ENCODE measurements at regions not wholly inside any gene's neighbourhood (a gene's known extent, or its start where the extent isn't known, plus 50 kb on each side); places are given as distances from the start of the nearest gene placed in this dataset.
A peak's percentile ranks its signal among the peaks of the same experiment; 100 is the strongest.

DNA sequence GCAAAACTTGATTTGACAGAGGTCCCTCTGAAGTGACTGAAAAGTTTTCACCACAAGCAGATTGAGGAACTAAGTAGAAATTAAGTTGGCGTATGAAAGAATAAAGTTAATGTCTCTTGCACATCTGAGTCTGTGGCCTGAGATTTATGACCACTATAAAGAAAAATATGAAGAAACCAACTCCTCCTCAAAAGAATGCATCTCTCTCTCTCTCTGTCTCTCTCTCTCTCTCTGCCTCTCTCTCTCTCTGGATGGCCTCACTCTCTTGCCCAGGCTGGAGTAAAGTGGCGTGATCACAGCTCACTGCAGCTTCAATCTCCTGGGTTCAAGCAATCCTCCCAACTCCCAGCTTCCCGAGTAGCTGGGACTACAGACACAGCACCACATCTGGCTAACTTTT is 55.2 kb downstream of the RPL22L1 start:
- Histone ChIP-seq H3K27ac (no peak overlapping the region), H3K9ac (ENCODE audit: insufficient read length) (no peak overlapping the region)

DNA sequence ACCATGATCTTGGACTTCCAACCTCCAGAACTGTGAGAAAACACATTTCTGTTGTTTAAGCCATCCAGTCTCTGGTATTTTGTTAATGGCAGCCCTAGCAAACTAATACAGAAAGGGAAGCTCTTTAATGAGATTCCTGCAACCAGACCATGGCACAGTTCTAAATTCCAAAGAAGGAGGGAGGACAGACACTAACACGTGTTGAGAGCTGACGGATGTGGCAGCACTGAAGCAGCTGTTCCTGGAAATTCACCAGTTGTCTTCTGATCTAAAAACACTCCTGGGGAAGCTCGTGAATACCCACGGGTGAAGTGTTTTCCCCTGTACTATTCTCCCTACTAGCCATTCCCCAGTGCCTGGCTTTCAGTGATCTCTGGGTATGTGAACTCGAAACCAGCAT is 56.7 kb downstream of the RPL22L1 start:
- DNase-seq (ENCODE audit: low read depth, low spot score), result no peak

More for the DNA sequence above, 55.2 kb downstream of the RPL22L1 start:
- DNase-seq (ENCODE audit: low read depth, low spot score), result no peak
- TF ChIP-seq EZH2 (IDR thresholded peaks at IDR 0.05) (no peak), FOXP2 (optimal IDR thresholded peaks at IDR 0.05; ENCODE audit: control extremely low read depth, extremely low read length, insufficient read depth) (no peak), POLR2AphosphoS5 (IDR thresholded peaks at IDR 0.05; ENCODE audit: borderline replicate concordance, low read depth, low read length) (no peak)
- H3K9me3 ChIP-seq (ENCODE audit: low read depth, low read length), result no peaks in the 10 kb centered on the region
- H3K4me3 ChIP-seq, result no peak overlapping the region
- H3K36me3 ChIP-seq (ENCODE audit: insufficient read depth, low read length), result no peaks in the 10 kb centered on the region

DNA sequence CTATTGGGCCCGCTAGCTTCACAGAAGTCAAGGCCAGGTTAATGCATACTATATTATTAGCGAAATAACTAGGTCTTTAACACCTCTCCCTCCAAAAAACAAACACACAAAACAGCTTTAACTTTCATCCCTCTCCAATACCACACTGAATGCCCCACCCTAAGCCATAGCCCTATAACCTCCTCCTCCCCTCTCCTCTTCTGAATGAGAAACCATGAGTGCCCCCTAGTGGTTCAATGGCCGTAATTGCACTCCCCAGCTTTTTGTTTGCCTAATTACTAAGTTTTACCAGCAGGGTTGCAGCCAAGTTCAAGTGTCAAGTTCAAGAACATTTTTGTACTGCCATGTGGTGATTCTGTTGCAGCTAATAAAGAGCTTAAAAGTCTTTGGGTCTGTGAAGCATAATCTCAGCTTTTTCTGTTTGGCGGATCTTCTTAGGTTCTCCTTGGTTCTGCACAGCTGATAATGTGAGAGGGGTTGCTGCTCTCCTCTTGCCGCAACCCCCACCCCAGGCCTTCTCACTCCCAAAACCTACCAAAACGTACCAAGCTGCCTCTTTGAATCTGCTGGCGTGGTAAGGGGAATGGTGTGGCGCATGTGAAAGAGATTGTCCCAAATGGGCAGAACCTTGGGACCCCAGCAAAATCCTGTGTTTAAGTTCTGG is 57.9 kb downstream of the RPL22L1 start:
- no peak overlapping the region for H3K4me3 ChIP-seq
- no peak for TF ChIP-seq POLR2AphosphoS5 (IDR thresholded peaks at IDR 0.05; ENCODE audit: borderline replicate concordance, low read depth, low read length)
- no peak overlapping the region for H3K27ac ChIP-seq

More for the DNA sequence above, 56.7 kb downstream of the RPL22L1 start:
- Histone ChIP-seq H3K9me3 (ENCODE audit: low read depth, low read length) (no peaks in the 10 kb centered on the region), H3K9ac (ENCODE audit: insufficient read length) (no peak overlapping the region), H3K4me3 (no peak overlapping the region), H3K27ac (no peak overlapping the region), H3K36me3 (ENCODE audit: insufficient read depth, low read length) (no peaks in the 10 kb centered on the region)
- TF ChIP-seq EZH2 (IDR thresholded peaks at IDR 0.05), result no peak
- no peak for TF ChIP-seq POLR2AphosphoS5 (IDR thresholded peaks at IDR 0.05; ENCODE audit: borderline replicate concordance, low read depth, low read length)
- TF ChIP-seq FOXP2 (optimal IDR thresholded peaks at IDR 0.05; ENCODE audit: control extremely low read depth, extremely low read length, insufficient read depth), result no peak

DNA sequence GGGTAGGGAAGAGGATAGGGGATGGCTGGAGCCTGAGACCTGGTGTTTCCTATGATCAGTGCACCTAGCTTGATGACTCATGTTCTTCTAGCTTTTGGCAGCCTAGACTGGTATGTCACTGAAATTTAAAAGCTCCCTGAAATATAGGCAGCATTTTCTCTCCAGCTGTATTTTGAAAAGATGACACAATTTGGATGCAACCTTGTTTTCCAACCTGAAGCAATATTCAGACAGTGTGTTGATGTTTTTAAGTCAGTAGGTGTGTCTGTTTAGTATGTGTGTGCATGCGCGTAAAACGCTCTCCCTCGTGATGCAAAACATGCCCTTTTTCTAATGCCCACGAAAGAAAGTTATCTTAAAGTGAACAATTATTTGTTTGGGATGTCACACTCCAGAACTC is 58.5 kb downstream of the RPL22L1 start:
- Histone ChIP-seq H3K9ac (ENCODE audit: insufficient read length) (no peak overlapping the region), H3K27ac (no peak overlapping the region), H3K9me3 (ENCODE audit: low read depth, low read length) (no peaks in the 10 kb centered on the region), H3K36me3 (ENCODE audit: insufficient read depth, low read length) (no peaks in the 10 kb centered on the region), H3K4me3 (no peak overlapping the region)
- DNase-seq (ENCODE audit: low read depth, low spot score), result no peak
- TF ChIP-seq FOXP2 (optimal IDR thresholded peaks at IDR 0.05; ENCODE audit: control extremely low read depth, extremely low read length, insufficient read depth), result no peak
- no peak for TF ChIP-seq EZH2 (IDR thresholded peaks at IDR 0.05)
- TF ChIP-seq POLR2AphosphoS5 (IDR thresholded peaks at IDR 0.05; ENCODE audit: borderline replicate concordance, low read depth, low read length), result no peak

More for the DNA sequence above, 57.9 kb downstream of the RPL22L1 start:
- Histone ChIP-seq H3K9me3 (ENCODE audit: low read depth, low read length) (no peaks in the 10 kb centered on the region), H3K9ac (ENCODE audit: insufficient read length) (no peak overlapping the region), H3K36me3 (ENCODE audit: insufficient read depth, low read length) (no peaks in the 10 kb centered on the region)
- DNase-seq (ENCODE audit: low read depth, low spot score), result peak; percentile 72

DNA sequence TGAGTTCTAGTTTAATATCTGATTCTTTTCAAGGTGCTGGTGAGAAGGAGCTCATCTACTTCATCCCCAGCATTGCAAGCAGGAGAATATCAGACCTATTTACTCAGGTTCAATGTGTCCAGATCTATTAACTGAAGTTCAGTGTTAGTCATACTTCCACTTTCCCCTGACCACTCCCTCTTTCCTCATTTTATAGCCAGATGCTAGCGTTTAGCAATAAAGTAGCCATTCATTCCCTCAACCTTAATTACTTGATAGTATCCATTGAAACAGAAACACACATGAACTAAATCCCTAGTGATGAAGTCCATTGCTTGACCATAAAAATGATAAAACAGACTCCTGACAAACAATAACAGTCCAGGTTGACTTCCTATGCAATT is 60.0 kb downstream of the RPL22L1 start:
- Histone ChIP-seq H3K9me3 (ENCODE audit: low read depth, low read length) (no peaks in the 10 kb centered on the region), H3K4me3 (no peak overlapping the region), H3K36me3 (ENCODE audit: insufficient read depth, low read length) (no peaks in the 10 kb centered on the region), H3K9ac (ENCODE audit: insufficient read length) (no peak overlapping the region), H3K27ac (no peak overlapping the region)
- no peak for TF ChIP-seq POLR2AphosphoS5 (IDR thresholded peaks at IDR 0.05; ENCODE audit: borderline replicate concordance, low read depth, low read length)
- TF ChIP-seq EZH2 (IDR thresholded peaks at IDR 0.05), result no peak
- TF ChIP-seq FOXP2 (optimal IDR thresholded peaks at IDR 0.05; ENCODE audit: control extremely low read depth, extremely low read length, insufficient read depth), result no peak
- no peak for DNase-seq (ENCODE audit: low read depth, low spot score)

DNA sequence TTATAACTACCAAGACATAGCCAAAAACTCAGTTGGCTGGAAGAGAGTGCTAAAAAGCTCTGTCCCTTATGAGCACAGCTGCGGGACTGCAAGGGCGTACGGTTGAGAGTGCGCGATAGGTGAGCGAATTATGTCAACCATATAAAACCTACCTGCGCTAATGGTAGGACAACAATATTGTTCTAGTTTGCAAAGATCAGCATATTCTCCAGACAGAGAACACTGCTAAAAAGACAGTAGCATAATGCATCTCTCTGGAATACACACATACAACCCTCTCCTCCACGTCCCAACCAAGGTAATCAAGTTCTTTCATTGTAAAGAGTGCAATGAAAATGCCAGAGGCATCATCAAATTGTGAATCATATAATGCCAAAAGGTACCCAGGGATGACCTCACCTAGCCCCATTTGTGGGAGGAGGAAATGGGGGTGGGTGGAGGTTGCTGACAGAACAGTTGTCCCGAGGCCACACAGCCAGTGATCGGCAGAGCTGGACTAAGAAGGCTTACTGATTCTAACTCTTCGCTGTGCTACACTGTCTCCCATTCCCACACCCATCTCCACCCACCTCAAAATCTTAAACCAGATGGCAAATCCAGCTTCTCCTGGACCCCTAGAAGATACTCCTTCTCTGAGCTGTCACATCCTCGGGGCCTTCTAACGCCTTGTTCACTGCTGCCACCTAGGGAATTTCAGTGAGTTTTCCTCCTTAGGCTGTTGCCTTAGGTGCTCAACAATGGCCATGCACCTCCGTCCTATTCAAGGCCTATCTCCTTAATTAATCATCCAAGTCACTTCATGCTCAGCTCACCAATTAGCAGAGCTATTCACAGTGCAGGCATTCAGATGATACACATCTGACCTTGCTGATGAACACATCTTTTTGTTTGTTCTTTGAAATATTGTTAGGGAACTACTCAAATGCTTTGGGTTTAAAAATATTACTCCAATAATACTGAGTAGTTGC is 60.7 kb downstream of the RPL22L1 start:
- Histone ChIP-seq H3K27ac (no peak overlapping the region), H3K9ac (ENCODE audit: insufficient read length) (no peak overlapping the region), H3K36me3 (ENCODE audit: insufficient read depth, low read length) (no peaks in the 10 kb centered on the region), H3K9me3 (ENCODE audit: low read depth, low read length) (no peaks in the 10 kb centered on the region), H3K4me3 (no peak overlapping the region)
- TF ChIP-seq FOXP2 (optimal IDR thresholded peaks at IDR 0.05; ENCODE audit: control extremely low read depth, extremely low read length, insufficient read depth) (no peak), EZH2 (IDR thresholded peaks at IDR 0.05) (no peak), POLR2AphosphoS5 (IDR thresholded peaks at IDR 0.05; ENCODE audit: borderline replicate concordance, low read depth, low read length) (no peak)
- DNase-seq (ENCODE audit: low read depth, low spot score), result peak; percentile 28

DNA sequence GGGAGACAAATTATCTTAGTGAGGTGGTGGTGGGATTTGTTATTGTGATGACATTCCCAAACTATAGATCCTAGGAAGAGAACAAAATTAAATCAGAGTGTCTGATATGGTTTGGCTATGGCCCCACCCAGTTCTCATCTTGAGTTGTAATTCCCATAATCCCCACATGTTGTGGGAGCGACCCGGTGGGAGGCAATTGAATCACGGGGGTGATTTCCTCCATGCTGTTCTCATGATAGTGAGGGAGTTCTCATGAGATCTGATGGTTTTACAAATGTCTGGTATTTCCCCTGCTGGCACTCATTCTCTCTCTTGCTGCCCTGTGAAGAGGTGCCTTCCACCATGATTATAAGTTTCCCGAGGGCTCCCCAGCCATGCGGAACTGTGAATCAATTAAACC is 62.0 kb downstream of the RPL22L1 start:
- Histone ChIP-seq H3K9ac (ENCODE audit: insufficient read length) (no peak overlapping the region), H3K36me3 (ENCODE audit: insufficient read depth, low read length) (no peaks in the 10 kb centered on the region), H3K9me3 (ENCODE audit: low read depth, low read length) (no peaks in the 10 kb centered on the region), H3K27ac (no peak overlapping the region), H3K4me3 (no peak overlapping the region)
- TF ChIP-seq POLR2AphosphoS5 (IDR thresholded peaks at IDR 0.05; ENCODE audit: borderline replicate concordance, low read depth, low read length), result no peak
- TF ChIP-seq FOXP2 (optimal IDR thresholded peaks at IDR 0.05; ENCODE audit: control extremely low read depth, extremely low read length, insufficient read depth), result no peak
- TF ChIP-seq EZH2 (IDR thresholded peaks at IDR 0.05), result no peak
- DNase-seq (ENCODE audit: low read depth, low spot score), result no peak

DNA sequence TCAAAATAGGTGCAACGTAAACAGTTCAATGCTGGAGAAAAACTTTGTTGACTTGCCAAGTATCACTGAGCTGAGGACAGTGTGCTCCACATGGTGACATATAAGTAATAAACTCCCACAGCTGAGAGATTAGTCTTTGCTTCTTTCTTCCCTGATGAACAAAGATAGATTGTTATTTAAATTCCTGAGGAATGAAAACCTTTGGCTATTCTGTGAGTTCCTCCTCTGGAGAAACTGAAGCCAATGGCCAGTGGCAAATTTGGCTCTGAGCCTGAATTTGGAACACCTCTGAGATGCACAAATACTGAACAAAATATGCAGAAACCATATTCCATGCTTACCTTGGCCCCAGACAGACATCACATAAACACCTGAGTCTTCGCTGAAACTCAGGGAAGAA is 63.3 kb downstream of the RPL22L1 start:
- H3K36me3 ChIP-seq (ENCODE audit: insufficient read depth, low read length), result no peaks in the 10 kb centered on the region
- no peaks in the 10 kb centered on the region for H3K9me3 ChIP-seq (ENCODE audit: low read depth, low read length)
- DNase-seq (ENCODE audit: low read depth, low spot score), result no peak
- no peak overlapping the region for H3K4me3 ChIP-seq
- H3K9ac ChIP-seq (ENCODE audit: insufficient read length), result no peak overlapping the region
- no peak overlapping the region for H3K27ac ChIP-seq
- TF ChIP-seq EZH2 (IDR thresholded peaks at IDR 0.05) (no peak), FOXP2 (optimal IDR thresholded peaks at IDR 0.05; ENCODE audit: control extremely low read depth, extremely low read length, insufficient read depth) (no peak), POLR2AphosphoS5 (IDR thresholded peaks at IDR 0.05; ENCODE audit: borderline replicate concordance, low read depth, low read length) (no peak)
